BE2C (cell line): ENCODE measurements at regions not wholly inside any gene's neighbourhood (a gene's known extent, or its start where the extent isn't known, plus 50 kb on each side); places are given as distances from the start of the nearest gene placed in this dataset.

Experiments
- DNase-seq: peaks from one replicate; pipeline ENCODE4 v3.0.0-alpha.2; 2020
- H3K27me3 ChIP-seq: fragments of 250-450 bp; sonication (Bioruptor Pico); 2 replicates; pipeline ENCODE4 v1.5.1; 2020; ENCODE audit warnings: mild to moderate bottlenecking
- H3K36me3 ChIP-seq: fragments of 250-450 bp; sonication (Bioruptor Pico); 2 replicates; pipeline ENCODE4 v1.5.1; 2020; ENCODE audit warnings: mild to moderate bottlenecking
- H3K4me1 ChIP-seq: fragments of 250-450 bp; sonication (Bioruptor Pico); 2 replicates; pipeline ENCODE4 v1.5.1; 2020
- H3K4me3 ChIP-seq: 2 replicates; pipeline ENCODE4 v1.5.1; 2011; ENCODE audit warnings: low read depth, low read length
- H3K9me3 ChIP-seq: fragments of 250-450 bp; sonication (Bioruptor Pico); 2 replicates; pipeline ENCODE4 v1.5.1; 2020
- CTCF ChIP-seq: IDR thresholded peaks from 2 replicates; pipeline ENCODE4 v1.5.1; 2012; ENCODE audit warnings: mild to moderate bottlenecking, low read depth, low read length

GRCh38 chr6:137944793-137945498 is 77.9 kb downstream of the TNFAIP3 start:
- Histone ChIP-seq H3K4me1 (no peaks in the 10 kb centered on the region), H3K36me3 (no peaks in the 10 kb centered on the region), H3K9me3 (no peaks in the 10 kb centered on the region), H3K27me3 (no peaks in the 10 kb centered on the region), H3K4me3 (no peak overlapping the region)
- no peak for DNase-seq
- TF ChIP-seq CTCF, result peak; percentile 69

- no peak for DNase-seq
- H3K27me3 ChIP-seq, result no peaks in the 10 kb centered on the region
- H3K9me3 ChIP-seq, result no peaks in the 10 kb centered on the region
- H3K4me3 ChIP-seq, result no peak overlapping the region
- TF ChIP-seq CTCF, result no peak
- H3K36me3 ChIP-seq, result no peaks in the 10 kb centered on the region
- no peaks in the 10 kb centered on the region for H3K4me1 ChIP-seq
Measured at GRCh38 chr6:137949686-137950390, 82.8 kb downstream of the TNFAIP3 start.

- Histone ChIP-seq H3K27me3 (no peaks in the 10 kb centered on the region), H3K4me3 (no peak overlapping the region), H3K4me1 (no peaks in the 10 kb centered on the region), H3K9me3 (no peaks in the 10 kb centered on the region), H3K36me3 (no peaks in the 10 kb centered on the region)
- no peak for TF ChIP-seq CTCF
- no peak for DNase-seq
Measured at GRCh38 chr6:137950581-137950980, 83.5 kb downstream of the TNFAIP3 start.

GRCh38 chr6:137951064-137951597 is 84.1 kb downstream of the TNFAIP3 start:
- Histone ChIP-seq H3K9me3 (no peaks in the 10 kb centered on the region), H3K4me3 (no peak overlapping the region), H3K36me3 (no peaks in the 10 kb centered on the region), H3K4me1 (no peaks in the 10 kb centered on the region), H3K27me3 (no peaks in the 10 kb centered on the region)
- no peak for DNase-seq
- TF ChIP-seq CTCF, result no peak

GRCh38 chr6:137952247-137952646 is 85.2 kb downstream of the TNFAIP3 start:
- Histone ChIP-seq H3K27me3 (no peaks in the 10 kb centered on the region), H3K4me1 (no peaks in the 10 kb centered on the region), H3K9me3 (no peaks in the 10 kb centered on the region), H3K36me3 (no peaks in the 10 kb centered on the region), H3K4me3 (no peak overlapping the region)
- no peak for DNase-seq
- TF ChIP-seq CTCF, result no peak

- Histone ChIP-seq H3K4me1 (no peaks in the 10 kb centered on the region), H3K4me3 (no peak overlapping the region), H3K9me3 (no peaks in the 10 kb centered on the region), H3K27me3 (no peaks in the 10 kb centered on the region), H3K36me3 (no peaks in the 10 kb centered on the region)
- no peak for TF ChIP-seq CTCF
- no peak for DNase-seq
Measured at GRCh38 chr6:137953761-137954160, 86.7 kb downstream of the TNFAIP3 start.
